ENCODE measurements at regions not wholly inside any gene's neighbourhood (a gene's known extent, or its start where the extent isn't known, plus 50 kb on each side); places are given as distances from the start of the nearest gene placed in this dataset.

- H3K27ac ChIP-seq = no peak overlapping the region
- no peak overlapping the region for H3K9ac ChIP-seq (ENCODE audit: low read depth in 2 of 2, low read length in 2 of 2)
- intact Hi-C loops (cut with DNase I) = no loop called here
- no peaks in the 10 kb centered on the region for H3K4me1 ChIP-seq
- H3K27me3 ChIP-seq = no peaks in the 10 kb centered on the region
- TF ChIP-seq, protein P1, sequence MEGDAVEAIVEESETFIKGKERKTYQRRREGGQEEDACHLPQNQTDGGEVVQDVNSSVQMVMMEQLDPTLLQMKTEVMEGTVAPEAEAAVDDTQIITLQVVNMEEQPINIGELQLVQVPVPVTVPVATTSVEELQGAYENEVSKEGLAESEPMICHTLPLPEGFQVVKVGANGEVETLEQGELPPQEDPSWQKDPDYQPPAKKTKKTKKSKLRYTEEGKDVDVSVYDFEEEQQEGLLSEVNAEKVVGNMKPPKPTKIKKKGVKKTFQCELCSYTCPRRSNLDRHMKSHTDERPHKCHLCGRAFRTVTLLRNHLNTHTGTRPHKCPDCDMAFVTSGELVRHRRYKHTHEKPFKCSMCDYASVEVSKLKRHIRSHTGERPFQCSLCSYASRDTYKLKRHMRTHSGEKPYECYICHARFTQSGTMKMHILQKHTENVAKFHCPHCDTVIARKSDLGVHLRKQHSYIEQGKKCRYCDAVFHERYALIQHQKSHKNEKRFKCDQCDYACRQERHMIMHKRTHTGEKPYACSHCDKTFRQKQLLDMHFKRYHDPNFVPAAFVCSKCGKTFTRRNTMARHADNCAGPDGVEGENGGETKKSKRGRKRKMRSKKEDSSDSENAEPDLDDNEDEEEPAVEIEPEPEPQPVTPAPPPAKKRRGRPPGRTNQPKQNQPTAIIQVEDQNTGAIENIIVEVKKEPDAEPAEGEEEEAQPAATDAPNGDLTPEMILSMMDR (IDR thresholded peaks at IDR 0.05) = no peak
- H3K4me3 ChIP-seq = no peak overlapping the region
- no peaks in the 10 kb centered on the region for H3K9me3 ChIP-seq
- H3K36me3 ChIP-seq = no peaks in the 10 kb centered on the region
- no peak for DNase-seq
Observed at GRCh38 chr6:17226786-17227233, 54.4 kb upstream of the RBM24 start.

- Histone ChIP-seq H3K9ac (ENCODE audit: low read depth in 2 of 2, low read length in 2 of 2) (no peak overlapping the region), H3K27me3 (no peaks in the 10 kb centered on the region), H3K9me3 (no peaks in the 10 kb centered on the region), H3K4me3 (no peak overlapping the region), H3K27ac (no peak overlapping the region), H3K36me3 (no peaks in the 10 kb centered on the region), H3K4me1 (no peaks in the 10 kb centered on the region)
- TF ChIP-seq, protein P1 (IDR thresholded peaks at IDR 0.05) = no peak
- DNase-seq = no peak
- intact Hi-C loops (cut with DNase I) = no loop called here
Observed at GRCh38 chr6:17227403-17227802, 53.8 kb upstream of the RBM24 start.
